Activated CD8-positive, alpha-beta T cell treated with anti-CD3 and anti-CD28 coated beads for 36 hours (primary cell): ENCODE measurements at regions not wholly inside any gene's neighbourhood (a gene's known extent, or its start where the extent isn't known, plus 50 kb on each side); places are given as distances from the start of the nearest gene placed in this dataset.

Experiments
- ATAC-seq: fragments of 200-7000 bp; cut with Tn5 transposase; one replicate; pipeline ENCODE4 v1.10.0; 2021; ENCODE audit warnings: mild to moderate bottlenecking, moderate library complexity
- CTCF ChIA-PET: fragments of 350-600 bp; sonication (Branson Sonifier 250); formaldehyde crosslinking; loops from one replicate; lab custom pipeline; 2021; ENCODE audit warnings: antibody characterized with exemption; lab: Charles Lee
- POLR2A ChIA-PET: fragments of 350-600 bp; sonication (Branson Sonifier 250); formaldehyde crosslinking; loops from one replicate; lab custom pipeline; 2021; ENCODE audit warnings: antibody characterized with exemption; lab: Charles Lee
- DNase-seq: peaks from one replicate; pipeline ENCODE4 v3.0.0-alpha.2; 2020
- H3K27ac Mint-ChIP-seq: one replicate; pipeline ENCODE4 v1.8.0; 2021; ENCODE audit warnings: mild to moderate bottlenecking, mixed read lengths
- H3K27me3 Mint-ChIP-seq: one replicate; pipeline ENCODE4 v1.8.0; 2021; ENCODE audit warnings: mixed read lengths
- H3K36me3 Mint-ChIP-seq: one replicate; pipeline ENCODE4 v1.8.0; 2021; ENCODE audit warnings: low read depth, mixed read lengths
- H3K4me1 Mint-ChIP-seq: one replicate; pipeline ENCODE4 v1.8.0; 2021; ENCODE audit warnings: low read depth, mixed read lengths
- H3K4me3 Mint-ChIP-seq: one replicate; pipeline ENCODE4 v1.8.0; 2021; ENCODE audit warnings: mild to moderate bottlenecking, moderate library complexity, mixed read lengths
- H3K9me3 Mint-ChIP-seq: one replicate; pipeline ENCODE4 v1.8.0; 2021; ENCODE audit warnings: mixed read lengths
- intact Hi-C: fragments of 100-400 bp; cut with micrococcal nuclease; formaldehyde crosslinking; loops from one replicate; pipeline ENCODE4 v1.10.0; 2022
- TF ChIP-seq, protein P1 (sequence below): fragments of 200-600 bp; IDR thresholded peaks from one replicate; pipeline ENCODE4 v1.8.0; 2022; ENCODE audit warnings: antibody characterized with exemption, mild to moderate bottlenecking

DNA sequence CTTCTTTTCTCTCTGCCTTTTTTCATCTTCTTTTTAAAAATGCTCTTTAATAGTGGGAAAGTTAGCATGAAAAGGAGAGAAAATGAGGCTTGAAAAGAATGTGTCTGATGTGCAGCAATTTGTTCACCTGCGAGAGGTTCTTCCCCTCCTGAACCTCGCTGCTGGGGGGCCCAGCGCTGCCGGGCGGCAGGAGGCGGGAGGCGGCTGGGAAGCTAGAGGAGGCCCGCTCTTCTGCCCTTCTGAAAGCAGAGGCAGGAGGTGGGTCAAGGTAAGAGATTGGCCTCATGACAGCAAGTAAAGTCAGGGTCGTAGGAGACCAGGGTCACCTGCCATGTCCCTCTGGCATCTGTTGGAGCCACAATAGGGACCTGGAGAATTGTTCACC, 78.6 kb upstream of the TNRC6C start:
- ChIA-PET CTCF (no interaction called here), POLR2A (no interaction called here)
- intact Hi-C loops: loop anchor here (5.0 to 10.0 kb wide), 3 partner anchors 38 to 125 kb away; no protein-coding TSS in a partner anchor
- ATAC-seq (no peak), DNase-seq (no peak)
- Mint-ChIP-seq H3K9me3 (peaks cover 13% of the 10 kb centered on the region), H3K27me3 (no peaks in the 10 kb centered on the region), H3K4me1 (peaks cover 70% of the 10 kb centered on the region), H3K4me3 (no peak overlapping the region), H3K36me3 (peaks cover 11% of the 10 kb centered on the region), H3K27ac (no peak overlapping the region)
- TF ChIP-seq, protein P1, sequence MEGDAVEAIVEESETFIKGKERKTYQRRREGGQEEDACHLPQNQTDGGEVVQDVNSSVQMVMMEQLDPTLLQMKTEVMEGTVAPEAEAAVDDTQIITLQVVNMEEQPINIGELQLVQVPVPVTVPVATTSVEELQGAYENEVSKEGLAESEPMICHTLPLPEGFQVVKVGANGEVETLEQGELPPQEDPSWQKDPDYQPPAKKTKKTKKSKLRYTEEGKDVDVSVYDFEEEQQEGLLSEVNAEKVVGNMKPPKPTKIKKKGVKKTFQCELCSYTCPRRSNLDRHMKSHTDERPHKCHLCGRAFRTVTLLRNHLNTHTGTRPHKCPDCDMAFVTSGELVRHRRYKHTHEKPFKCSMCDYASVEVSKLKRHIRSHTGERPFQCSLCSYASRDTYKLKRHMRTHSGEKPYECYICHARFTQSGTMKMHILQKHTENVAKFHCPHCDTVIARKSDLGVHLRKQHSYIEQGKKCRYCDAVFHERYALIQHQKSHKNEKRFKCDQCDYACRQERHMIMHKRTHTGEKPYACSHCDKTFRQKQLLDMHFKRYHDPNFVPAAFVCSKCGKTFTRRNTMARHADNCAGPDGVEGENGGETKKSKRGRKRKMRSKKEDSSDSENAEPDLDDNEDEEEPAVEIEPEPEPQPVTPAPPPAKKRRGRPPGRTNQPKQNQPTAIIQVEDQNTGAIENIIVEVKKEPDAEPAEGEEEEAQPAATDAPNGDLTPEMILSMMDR: no peak

GRCh38 chr17:77880711-77881450, 77.6 kb upstream of the TNRC6C start:
- TF ChIP-seq, protein P1: no peak
- ATAC-seq: no peak
- no peaks in the 10 kb centered on the region for H3K27me3 Mint-ChIP-seq
- CTCF ChIA-PET: no interaction called here
- peaks cover 5% of the 10 kb centered on the region for H3K9me3 Mint-ChIP-seq
- peak overlapping the region; percentile 29 for H3K27ac Mint-ChIP-seq
- H3K4me3 Mint-ChIP-seq: no peak overlapping the region
- intact Hi-C loops: loop anchor here (5.0 to 10.0 kb wide), 3 partner anchors 39 to 124 kb away; no protein-coding TSS in a partner anchor
- H3K4me1 Mint-ChIP-seq: peaks cover 71% of the 10 kb centered on the region
- H3K36me3 Mint-ChIP-seq: peaks cover 4% of the 10 kb centered on the region
- POLR2A ChIA-PET: interaction anchor here (0.7 to 1.7 kb wide), 6 partner anchors 8 to 140 kb away, joined by 3 to 8 read pairs (median 4); partner anchors contain the start of gene TNRC6C
- no peak for DNase-seq

DNA sequence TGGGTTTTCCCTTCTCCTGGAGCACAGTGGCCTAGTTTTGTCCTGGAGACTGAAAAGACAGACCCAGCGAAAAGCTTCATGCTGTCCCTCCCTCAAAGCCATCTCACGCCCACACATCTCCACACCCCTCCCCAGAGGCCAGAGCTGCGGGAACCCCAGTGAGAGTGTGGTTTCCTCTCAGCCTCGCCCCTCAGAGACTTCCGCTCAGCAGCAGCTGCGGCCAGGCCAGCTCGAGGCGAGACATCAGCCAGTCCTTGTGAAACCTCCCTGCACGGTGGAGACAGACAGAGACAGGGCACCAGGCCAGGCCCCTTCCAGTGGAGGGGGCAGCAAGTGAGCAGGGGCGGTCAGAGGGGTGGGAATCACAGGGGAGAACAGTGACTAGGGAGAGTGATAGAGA, 77.0 kb upstream of the TNRC6C start:
- DNase-seq (peak; percentile 88), ATAC-seq (peak; percentile 60)
- CTCF ChIA-PET: no interaction called here
- H3K27ac Mint-ChIP-seq: peak overlapping the region; percentile 86
- H3K36me3 Mint-ChIP-seq: no peaks in the 10 kb centered on the region
- H3K27me3 Mint-ChIP-seq: no peaks in the 10 kb centered on the region
- no peaks in the 10 kb centered on the region for H3K9me3 Mint-ChIP-seq
- peaks cover 76% of the 10 kb centered on the region for H3K4me1 Mint-ChIP-seq
- TF ChIP-seq, protein P1: no peak
- intact Hi-C loops: loop anchor here (5.0 to 10.0 kb wide), 3 partner anchors 39 to 123 kb away; no protein-coding TSS in a partner anchor
- POLR2A ChIA-PET: interaction anchor here (0.7 to 1.7 kb wide), 5 partner anchors 9 to 76 kb away, joined by 3 to 8 read pairs (median 4); partner anchors contain the start of gene TNRC6C
- peak overlapping the region; percentile 45 for H3K4me3 Mint-ChIP-seq

DNA sequence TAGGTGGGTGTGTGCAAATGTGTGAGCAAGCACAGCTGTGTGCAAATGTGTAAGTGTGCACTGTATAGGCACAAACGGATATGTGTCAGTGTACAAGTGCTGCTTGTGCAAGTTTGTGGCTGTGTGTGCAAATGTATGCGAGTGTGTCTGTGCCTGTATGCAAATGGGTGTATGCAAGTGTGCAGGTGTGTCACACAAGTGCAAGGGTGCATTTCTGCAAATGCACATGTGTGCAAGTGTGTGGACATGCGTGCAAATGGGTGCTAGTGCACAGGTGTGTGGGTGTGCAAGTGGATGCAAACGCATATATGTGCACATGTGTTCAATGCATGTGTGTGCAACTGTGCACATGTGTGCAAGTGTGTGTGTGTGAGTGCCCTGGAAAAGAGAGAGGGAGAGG, 76.5 kb upstream of the TNRC6C start:
- no peaks in the 10 kb centered on the region for H3K9me3 Mint-ChIP-seq
- TF ChIP-seq, protein P1: no peak
- H3K4me3 Mint-ChIP-seq: peak overlapping the region; percentile 45
- ATAC-seq (no peak), DNase-seq (peak; percentile 17)
- no peaks in the 10 kb centered on the region for H3K36me3 Mint-ChIP-seq
- peak overlapping the region; percentile 92 for H3K27ac Mint-ChIP-seq
- intact Hi-C loops: loop anchor here (5.0 to 10.0 kb wide), 3 partner anchors 40 to 123 kb away; no protein-coding TSS in a partner anchor
- CTCF ChIA-PET: no interaction called here
- peaks cover 80% of the 10 kb centered on the region for H3K4me1 Mint-ChIP-seq
- POLR2A ChIA-PET: interaction anchor here (0.8 to 1.7 kb wide), 6 partner anchors 9 to 98 kb away, joined by 3 to 8 read pairs (median 5); partner anchors contain the start of gene TNRC6C
- peaks cover 2% of the 10 kb centered on the region for H3K27me3 Mint-ChIP-seq
